Neuronal stem cell (in vitro differentiated cells): ENCODE measurements at regions not wholly inside any gene's neighbourhood (a gene's known extent, or its start where the extent isn't known, plus 50 kb on each side); places are given as distances from the start of the nearest gene placed in this dataset.

ENCODE experiments used
- DNase-seq: peaks from one replicate; pipeline ENCODE4 v3.0.0-alpha.2; 2013; ENCODE audit warnings: low spot score
- H2AFZ ChIP-seq: one replicate; pipeline ENCODE4 v1.6.1; 2013; ENCODE audit warnings: mild to moderate bottlenecking, low read length, inconsistent platforms
- H2AK5ac ChIP-seq: 2 replicates; pipeline ENCODE4 v1.6.1; 2013; ENCODE audit warnings: low read depth, mild to moderate bottlenecking, inconsistent platforms, low read length, moderate library complexity, mixed read lengths
- H2BK120ac ChIP-seq: 2 replicates; pipeline ENCODE4 v1.6.1; 2013; ENCODE audit warnings: low read depth, mild to moderate bottlenecking, inconsistent platforms, low read length, moderate library complexity, mixed read lengths
- H2BK12ac ChIP-seq: one replicate; pipeline ENCODE4 v1.6.1; 2013; ENCODE audit warnings: low read length, inconsistent platforms
- H2BK15ac ChIP-seq: 2 replicates; pipeline ENCODE4 v1.6.1; 2013; ENCODE audit warnings: mild to moderate bottlenecking, low read length, inconsistent platforms, mixed read lengths
- H2BK5ac ChIP-seq: one replicate; pipeline ENCODE4 v1.6.1; 2013; ENCODE audit warnings: inconsistent platforms, mild to moderate bottlenecking, low read length, moderate library complexity
- H3K14ac ChIP-seq: one replicate; pipeline ENCODE4 v1.6.1; 2013; ENCODE audit warnings: low read length, inconsistent platforms
- H3K18ac ChIP-seq: 2 replicates; pipeline ENCODE4 v1.6.1; 2013; ENCODE audit warnings: low read length, inconsistent platforms
- H3K23ac ChIP-seq: 2 replicates; pipeline ENCODE4 v1.6.1; 2013; ENCODE audit warnings: low read depth, mild to moderate bottlenecking, mixed read lengths, low read length, inconsistent platforms; ENCODE audit not compliant: poor library complexity
- H3K27ac ChIP-seq: replicated peaks from 3 replicates; pipeline ENCODE4 v1.5.1; 2013; ENCODE audit warnings: low read length, inconsistent platforms
- H3K27me3 ChIP-seq, 3 experiments: 2 replicates each; pipeline ENCODE4 v1.6.1; 2013; ENCODE audit warnings: low read length in 3 of 3, mild to moderate bottlenecking in 2 of 3, inconsistent platforms in 1 of 3, low read depth in 1 of 3, mixed read lengths in 1 of 3, moderate library complexity in 1 of 3; ENCODE audit not compliant: control insufficient read depth in 3 of 3, insufficient read depth in 3 of 3
- H3K36me3 ChIP-seq, 2 donors: replicated peaks in 1 of 2; 2 replicates each; pipeline ENCODE4 v1.6.1; 2013; ENCODE audit warnings: low read length in 2 of 2; ENCODE audit not compliant: control insufficient read depth in 2 of 2, insufficient read depth in 2 of 2
- H3K4ac ChIP-seq: 2 replicates; pipeline ENCODE4 v1.6.1; 2013; ENCODE audit warnings: inconsistent platforms, mild to moderate bottlenecking, low read length, moderate library complexity
- H3K4me1 ChIP-seq, 2 donors: 1 replicate in 1 of 2; 2 replicates in 1 of 2; pipeline ENCODE4 v1.6.1; 2013; ENCODE audit warnings: low read length in 2 of 2, low read depth in 1 of 2; ENCODE audit not compliant: control insufficient read depth in 2 of 2, insufficient read depth in 1 of 2
- H3K4me2 ChIP-seq: one replicate; pipeline ENCODE4 v1.6.1; 2013; ENCODE audit warnings: mild to moderate bottlenecking, low read length, inconsistent platforms; ENCODE audit not compliant: insufficient read depth, poor library complexity, severe bottlenecking
- H3K4me3 ChIP-seq, 2 donors: 2 replicates each; pipeline ENCODE4 v1.5.1; 2013; ENCODE audit warnings: low read length in 2 of 2, mild to moderate bottlenecking in 2 of 2, inconsistent platforms in 1 of 2, moderate library complexity in 1 of 2
- H3K79me1 ChIP-seq: one replicate; pipeline ENCODE4 v1.6.1; 2013; ENCODE audit warnings: low read depth, mild to moderate bottlenecking, inconsistent platforms, low read length, moderate library complexity
- H3K9ac ChIP-seq: one replicate; pipeline ENCODE4 v1.6.1; 2013; ENCODE audit warnings: mild to moderate bottlenecking, low read depth, low read length, inconsistent platforms; ENCODE audit not compliant: poor library complexity
- H3K9me3 ChIP-seq, 2 donors: replicated peaks in 1 of 2; 2 replicates each; pipeline versions ENCODE3 to v1.6.1; 2013; ENCODE audit warnings: low read length in 2 of 2, mild to moderate bottlenecking in 2 of 2, inconsistent platforms in 1 of 2, low read depth in 1 of 2, mixed read lengths in 1 of 2, moderate library complexity in 1 of 2; ENCODE audit not compliant: control insufficient read depth in 2 of 2, insufficient read depth in 1 of 2
- H4K8ac ChIP-seq: one replicate; pipeline ENCODE4 v1.6.1; 2013; ENCODE audit warnings: low read depth, mild to moderate bottlenecking, inconsistent platforms, low read length, moderate library complexity
- H4K91ac ChIP-seq: one replicate; pipeline ENCODE4 v1.6.1; 2013; ENCODE audit warnings: low read length, low read depth, mild to moderate bottlenecking, inconsistent platforms; ENCODE audit not compliant: poor library complexity
- WGBS, 2 donors: extraction: QIAGEN DNeasy Blood & Tissue Kit; methylation state at CpG; one replicate each; pipeline ENCODE4 v1.1.7; 2013; ENCODE audit warnings: missing lambda C conversion rate in 2 of 2, mixed read lengths in 1 of 2; ENCODE audit not compliant: insufficient read length in 2 of 2, insufficient replicate concordance in 1 of 2; ENCODE audit errors: extremely low coverage in 2 of 2; 5-methylcytosine and 5-hydroxymethylcytosine counted together

- Histone ChIP-seq H3K9ac (no peak overlapping the region), H2BK5ac (no peak overlapping the region), H3K27ac (no peak overlapping the region), H4K91ac (no peak overlapping the region), H3K36me3 (no peaks in the 10 kb centered on the region), H3K9me3 (no peaks in the 10 kb centered on the region), H2BK15ac (no peak overlapping the region), H2BK120ac (no peak overlapping the region), H3K4me2 (no peak overlapping the region), H3K27me3 (no peaks in the 10 kb centered on the region), H3K4me3 (no peak overlapping the region), H3K18ac (no peak overlapping the region), H3K4me1 (no peaks in the 10 kb centered on the region), H2AFZ (no peak overlapping the region), H3K23ac (no peak overlapping the region), H2AK5ac (no peak overlapping the region), H3K14ac (no peak overlapping the region), H2BK12ac (no peak overlapping the region), H3K4ac (no peak overlapping the region), H4K8ac (no peak overlapping the region), H3K79me1 (no peaks in the 10 kb centered on the region)
- no peak for DNase-seq
These were observed 213.3 kb downstream of the CBLN4 start for GRCh38 chr20:55792049-55792448.

- Histone ChIP-seq H3K23ac (no peak overlapping the region), H2BK5ac (no peak overlapping the region), H3K27me3 (no peaks in the 10 kb centered on the region), H3K79me1 (no peaks in the 10 kb centered on the region), H3K4ac (no peak overlapping the region), H3K14ac (no peak overlapping the region), H2BK15ac (no peak overlapping the region), H3K4me1 (no peaks in the 10 kb centered on the region), H2BK120ac (no peak overlapping the region), H3K4me3 (no peak overlapping the region), H3K36me3 (no peaks in the 10 kb centered on the region), H3K9ac (no peak overlapping the region), H4K91ac (no peak overlapping the region), H3K9me3 (no peaks in the 10 kb centered on the region), H2AFZ (no peak overlapping the region), H3K27ac (no peak overlapping the region), H2AK5ac (no peak overlapping the region), H4K8ac (no peak overlapping the region), H3K4me2 (no peak overlapping the region), H3K18ac (no peak overlapping the region), H2BK12ac (no peak overlapping the region)
- no CpG with 5 or more reads among the region's 6 CpGs for WGBS, 2 donors
- DNase-seq: no peak
These were observed 215.1 kb downstream of the CBLN4 start for GRCh38 chr20:55790178-55790577.

- no peak overlapping the region for H4K91ac ChIP-seq
- H4K8ac ChIP-seq: no peak overlapping the region
- H2BK5ac ChIP-seq: no peak overlapping the region
- WGBS, 2 donors: no CpG with 5 or more reads among the region's 2 CpGs
- H2AFZ ChIP-seq: no peak overlapping the region
- H3K9ac ChIP-seq: no peak overlapping the region
- no peak overlapping the region for H2BK12ac ChIP-seq
- no peak overlapping the region for H3K14ac ChIP-seq
- H3K27ac ChIP-seq: no peak overlapping the region
- H2BK120ac ChIP-seq: no peak overlapping the region
- no peaks in the 10 kb centered on the region for H3K9me3 ChIP-seq
- H3K4me1 ChIP-seq: no peaks in the 10 kb centered on the region
- no peak overlapping the region for H3K18ac ChIP-seq
- H3K36me3 ChIP-seq: no peaks in the 10 kb centered on the region
- no peak for DNase-seq
- H3K27me3 ChIP-seq: no peaks in the 10 kb centered on the region
- H2AK5ac ChIP-seq: no peak overlapping the region
- H2BK15ac ChIP-seq: no peak overlapping the region
- H3K4ac ChIP-seq: no peak overlapping the region
- no peak overlapping the region for H3K4me3 ChIP-seq
- no peaks in the 10 kb centered on the region for H3K79me1 ChIP-seq
- H3K4me2 ChIP-seq: no peak overlapping the region
- no peak overlapping the region for H3K23ac ChIP-seq
These were observed 221.3 kb downstream of the CBLN4 start for GRCh38 chr20:55784036-55784435.

- no peak overlapping the region for H3K23ac ChIP-seq
- no peak overlapping the region for H4K8ac ChIP-seq
- H3K4me1 ChIP-seq: no peaks in the 10 kb centered on the region
- no peak for DNase-seq
- H2BK12ac ChIP-seq: no peak overlapping the region
- no peak overlapping the region for H2BK120ac ChIP-seq
- no CpG with 5 or more reads among the region's 3 CpGs for WGBS, 2 donors
- H2AK5ac ChIP-seq: no peak overlapping the region
- no peak overlapping the region for H3K4me2 ChIP-seq
- H2BK5ac ChIP-seq: no peak overlapping the region
- H3K14ac ChIP-seq: no peak overlapping the region
- H3K27me3 ChIP-seq: no peaks in the 10 kb centered on the region
- H3K4ac ChIP-seq: no peak overlapping the region
- H3K79me1 ChIP-seq: no peaks in the 10 kb centered on the region
- no peaks in the 10 kb centered on the region for H3K36me3 ChIP-seq
- H3K18ac ChIP-seq: no peak overlapping the region
- H3K9ac ChIP-seq: no peak overlapping the region
- no peaks in the 10 kb centered on the region for H3K9me3 ChIP-seq
- H3K27ac ChIP-seq: no peak overlapping the region
- H2AFZ ChIP-seq: no peak overlapping the region
- no peak overlapping the region for H4K91ac ChIP-seq
- H3K4me3 ChIP-seq: no peak overlapping the region
- no peak overlapping the region for H2BK15ac ChIP-seq
These were observed 221.9 kb downstream of the CBLN4 start for GRCh38 chr20:55783381-55783780.
